ENCODE measurements at regions not wholly inside any gene's neighbourhood (a gene's known extent, or its start where the extent isn't known, plus 50 kb on each side); places are given as distances from the start of the nearest gene placed in this dataset.

- H3K27me3 Mint-ChIP-seq, result peaks cover 16% of the 10 kb centered on the region
- H3K4me3 Mint-ChIP-seq, result no peak overlapping the region
- DNase-seq (ENCODE audit: extremely low spot score, unreplicated experiment), result no peak
- no peak overlapping the region for H3K27ac Mint-ChIP-seq
- H3K4me1 Mint-ChIP-seq (ENCODE audit: unreplicated experiment), result peaks cover 6% of the 10 kb centered on the region
- H3K36me3 Mint-ChIP-seq, result no peaks in the 10 kb centered on the region
- TF ChIP-seq CTCF (conservative IDR thresholded peaks at IDR 0.05), result no peak
- no peaks in the 10 kb centered on the region for H3K9me3 Mint-ChIP-seq
These were observed 98.3 kb upstream of the NPVF start for GRCh38 chr7:25326501-25327156.

GRCh38 chr7:25329815-25330214 lies 101.5 kb upstream of the NPVF start:
- no peak overlapping the region for H3K4me3 Mint-ChIP-seq
- no peak overlapping the region for H3K27ac Mint-ChIP-seq
- no peaks in the 10 kb centered on the region for H3K27me3 Mint-ChIP-seq
- H3K9me3 Mint-ChIP-seq, result no peaks in the 10 kb centered on the region
- DNase-seq (ENCODE audit: extremely low spot score, unreplicated experiment), result no peak
- H3K36me3 Mint-ChIP-seq, result no peaks in the 10 kb centered on the region
- TF ChIP-seq CTCF (conservative IDR thresholded peaks at IDR 0.05), result no peak
- peaks cover 7% of the 10 kb centered on the region for H3K4me1 Mint-ChIP-seq (ENCODE audit: unreplicated experiment)

GRCh38 chr7:25333296-25333928 lies 105.1 kb upstream of the NPVF start:
- no peaks in the 10 kb centered on the region for H3K36me3 Mint-ChIP-seq
- H3K27me3 Mint-ChIP-seq, result peaks cover 4% of the 10 kb centered on the region
- H3K4me1 Mint-ChIP-seq (ENCODE audit: unreplicated experiment), result peaks cover 7% of the 10 kb centered on the region
- H3K27ac Mint-ChIP-seq, result no peak overlapping the region
- no peak overlapping the region for H3K4me3 Mint-ChIP-seq
- TF ChIP-seq CTCF (conservative IDR thresholded peaks at IDR 0.05), result no peak
- no peaks in the 10 kb centered on the region for H3K9me3 Mint-ChIP-seq
- DNase-seq (ENCODE audit: extremely low spot score, unreplicated experiment), result no peak

GRCh38 chr7:25347360-25348066 lies 119.2 kb upstream of the NPVF start:
- no peak for DNase-seq (ENCODE audit: extremely low spot score, unreplicated experiment)
- H3K9me3 Mint-ChIP-seq, result peaks cover 4% of the 10 kb centered on the region
- H3K4me1 Mint-ChIP-seq (ENCODE audit: unreplicated experiment), result peaks cover 13% of the 10 kb centered on the region
- H3K36me3 Mint-ChIP-seq, result no peaks in the 10 kb centered on the region
- TF ChIP-seq CTCF (conservative IDR thresholded peaks at IDR 0.05), result no peak
- no peaks in the 10 kb centered on the region for H3K27me3 Mint-ChIP-seq
- no peak overlapping the region for H3K4me3 Mint-ChIP-seq
- H3K27ac Mint-ChIP-seq, result peak overlapping the region; percentile 5

GRCh38 chr7:25348104-25348503 lies 119.8 kb upstream of the NPVF start:
- peaks cover 4% of the 10 kb centered on the region for H3K9me3 Mint-ChIP-seq
- peaks cover 13% of the 10 kb centered on the region for H3K4me1 Mint-ChIP-seq (ENCODE audit: unreplicated experiment)
- no peak overlapping the region for H3K27ac Mint-ChIP-seq
- no peak overlapping the region for H3K4me3 Mint-ChIP-seq
- no peaks in the 10 kb centered on the region for H3K27me3 Mint-ChIP-seq
- H3K36me3 Mint-ChIP-seq, result no peaks in the 10 kb centered on the region
- TF ChIP-seq CTCF (conservative IDR thresholded peaks at IDR 0.05), result no peak
- no peak for DNase-seq (ENCODE audit: extremely low spot score, unreplicated experiment)
